Cardiac muscle cell (in vitro differentiated cells and primary cell): ENCODE measurements at regions not wholly inside any gene's neighbourhood (a gene's known extent, or its start where the extent isn't known, plus 50 kb on each side); places are given as distances from the start of the nearest gene placed in this dataset.

Experiments
- DNase-seq, 2 donors: peaks; one replicate each; pipeline versions ENCODE4 v3.0.0 to v3.0.0-alpha.2; 2010 to 2017; ENCODE audit warnings: low read depth in 1 of 2, low spot score in 1 of 2
- H3K27ac ChIP-seq: fragments of 200-600 bp; sonication (generic); 2 replicates; pipeline ENCODE4 v1.5.1; 2016
- H3K27me3 ChIP-seq: fragments of 200-600 bp; sonication (generic); 2 replicates; pipeline ENCODE4 v1.6.0; 2016; ENCODE audit warnings: control low read depth
- H3K36me3 ChIP-seq: fragments of 200-600 bp; sonication (generic); 2 replicates; pipeline ENCODE4 v1.5.1; 2016; ENCODE audit warnings: control low read depth
- H3K4me1 ChIP-seq: fragments of 200-600 bp; sonication (generic); 2 replicates; pipeline ENCODE4 v1.8.1; 2017; ENCODE audit warnings: low read depth, mild to moderate bottlenecking, mixed run types
- H3K4me3 ChIP-seq: fragments of 200-600 bp; sonication (generic); 2 replicates; pipeline ENCODE4 v1.5.1; 2016; ENCODE audit warnings: mild to moderate bottlenecking
- H3K9me3 ChIP-seq: fragments of 200-600 bp; sonication (generic); 2 replicates; pipeline ENCODE4 v1.5.1; 2017; ENCODE audit warnings: low read depth, mild to moderate bottlenecking, control low read depth
- CTCF ChIP-seq: IDR thresholded peaks from 2 replicates; pipeline ENCODE4 v1.5.1; 2012; ENCODE audit warnings: low read depth, mild to moderate bottlenecking, low read length

- DNase-seq: no peak
- Histone ChIP-seq H3K27me3 (no peaks in the 10 kb centered on the region), H3K27ac (no peak overlapping the region), H3K4me1 (no peaks in the 10 kb centered on the region), H3K9me3 (no peaks in the 10 kb centered on the region), H3K4me3 (no peak overlapping the region), H3K36me3 (no peaks in the 10 kb centered on the region)
- no peak for TF ChIP-seq CTCF
Measured at GRCh38 chr6:85115876-85116275, 334.0 kb upstream of the NT5E start.

- no peak overlapping the region for H3K27ac ChIP-seq
- no peak overlapping the region for H3K4me3 ChIP-seq
- H3K4me1 ChIP-seq: no peaks in the 10 kb centered on the region
- H3K27me3 ChIP-seq: no peaks in the 10 kb centered on the region
- H3K9me3 ChIP-seq: no peaks in the 10 kb centered on the region
- DNase-seq: no peak
- TF ChIP-seq CTCF: no peak
- no peaks in the 10 kb centered on the region for H3K36me3 ChIP-seq
Measured at GRCh38 chr6:85115376-85115775, 334.5 kb upstream of the NT5E start.

- H3K27ac ChIP-seq: no peak overlapping the region
- H3K9me3 ChIP-seq: no peaks in the 10 kb centered on the region
- H3K36me3 ChIP-seq: no peaks in the 10 kb centered on the region
- no peak for TF ChIP-seq CTCF
- H3K27me3 ChIP-seq: no peaks in the 10 kb centered on the region
- H3K4me1 ChIP-seq: no peaks in the 10 kb centered on the region
- no peak overlapping the region for H3K4me3 ChIP-seq
- DNase-seq: no peak
Measured at GRCh38 chr6:85114581-85114935, 335.3 kb upstream of the NT5E start.

DNA sequence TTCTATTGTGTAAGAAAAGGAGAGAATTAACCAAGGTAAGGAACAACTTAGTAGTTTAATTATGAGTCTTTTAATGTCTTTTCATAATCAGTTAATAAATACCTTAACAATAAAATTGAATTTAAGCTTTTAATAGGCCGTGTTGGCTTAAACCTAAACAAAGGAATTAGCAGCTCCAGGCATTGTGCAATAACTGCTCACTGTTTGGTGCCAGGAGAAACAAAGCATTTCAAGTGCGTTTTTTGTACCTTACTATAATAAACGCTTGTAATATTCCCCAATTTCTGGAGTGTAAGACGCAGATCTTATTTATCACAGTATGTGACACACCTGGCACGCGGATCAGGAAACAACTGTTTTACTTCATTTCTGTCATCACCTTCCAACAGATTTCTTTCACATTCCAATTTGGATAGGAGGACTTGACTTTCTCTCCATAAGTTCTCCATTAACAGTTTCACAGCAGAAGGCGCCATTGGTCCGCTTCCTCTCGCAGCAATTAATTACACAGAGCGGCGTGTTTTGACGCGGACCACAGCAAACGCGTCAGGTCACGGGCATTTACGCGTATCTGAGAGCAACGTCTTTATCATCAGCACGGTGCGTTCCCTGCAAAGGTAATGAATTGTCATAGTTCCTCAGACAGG, 335.8 kb upstream of the NT5E start:
- Histone ChIP-seq H3K4me1 (no peaks in the 10 kb centered on the region), H3K27me3 (no peaks in the 10 kb centered on the region), H3K27ac (no peak overlapping the region), H3K9me3 (no peaks in the 10 kb centered on the region), H3K4me3 (no peak overlapping the region), H3K36me3 (no peaks in the 10 kb centered on the region)
- no peak for TF ChIP-seq CTCF
- DNase-seq: peak; percentile 9 to 89

DNA sequence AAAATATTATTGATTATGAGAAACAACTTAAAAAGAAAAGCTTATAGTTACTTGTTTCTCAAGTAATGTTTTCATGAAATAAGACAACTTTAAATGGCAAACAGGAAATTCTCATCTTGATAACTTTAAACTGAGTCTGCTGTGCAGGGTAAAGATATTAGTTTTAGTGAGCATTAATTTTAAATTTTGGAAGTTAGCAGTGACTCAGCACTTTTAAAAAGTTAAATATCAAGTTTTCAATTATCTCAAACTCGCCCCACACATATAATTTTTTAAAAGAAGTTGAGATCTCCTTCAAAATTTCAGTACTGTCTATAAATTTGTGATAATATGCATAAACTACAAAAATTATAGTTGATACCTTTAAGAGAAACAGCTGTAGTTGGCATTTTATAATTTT, 337.3 kb upstream of the NT5E start:
- H3K4me1 ChIP-seq: no peaks in the 10 kb centered on the region
- no peak for TF ChIP-seq CTCF
- H3K27me3 ChIP-seq: no peaks in the 10 kb centered on the region
- no peak overlapping the region for H3K4me3 ChIP-seq
- DNase-seq: no peak
- no peaks in the 10 kb centered on the region for H3K9me3 ChIP-seq
- H3K27ac ChIP-seq: no peak overlapping the region
- H3K36me3 ChIP-seq: no peaks in the 10 kb centered on the region

DNA sequence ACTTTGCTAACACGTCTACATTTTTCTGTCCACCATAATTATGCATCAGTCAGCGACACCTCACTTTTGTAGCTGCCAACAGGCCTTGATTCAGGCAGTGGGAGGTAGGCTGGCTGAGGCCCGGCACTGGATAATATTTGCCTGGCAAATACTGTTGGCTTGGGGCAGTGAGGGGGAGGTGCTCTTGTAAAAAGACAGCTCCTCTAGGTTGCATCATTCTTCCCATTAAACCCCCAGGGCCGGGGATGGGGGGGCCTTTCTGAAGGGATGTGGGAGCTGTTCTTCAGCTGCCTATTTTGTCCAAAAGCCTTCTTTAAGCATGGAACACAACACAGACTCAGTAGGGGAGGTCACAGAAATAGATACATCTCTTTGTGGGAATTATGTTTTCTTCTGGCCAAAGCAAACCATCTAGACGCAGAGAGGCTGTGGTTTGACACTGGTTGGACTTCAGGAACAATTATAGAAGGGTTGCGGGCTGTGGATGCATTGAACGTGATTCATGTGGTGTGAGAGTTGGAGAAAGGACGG, 338.3 kb upstream of the NT5E start:
- Histone ChIP-seq H3K27me3 (no peaks in the 10 kb centered on the region), H3K4me1 (no peaks in the 10 kb centered on the region), H3K27ac (no peak overlapping the region), H3K4me3 (no peak overlapping the region), H3K36me3 (no peaks in the 10 kb centered on the region), H3K9me3 (no peaks in the 10 kb centered on the region)
- TF ChIP-seq CTCF: no peak
- peak in 1 of 2 donors; percentile 82 for DNase-seq
